Skeletal muscle tissue (tissue), 3 donors: ENCODE measurements at regions not wholly inside any gene's neighbourhood (a gene's known extent, or its start where the extent isn't known, plus 50 kb on each side); places are given as distances from the start of the nearest gene placed in this dataset.

Source experiments
- H3K27ac ChIP-seq: one replicate; pipeline ENCODE4 v1.7.0; 2013; ENCODE audit warnings: mild to moderate bottlenecking, low read depth, low read length, inconsistent platforms
- H3K27me3 ChIP-seq, 3 donors: one replicate each; pipeline ENCODE4 v1.7.0; 2013; ENCODE audit warnings: low read length in 3 of 3; ENCODE audit not compliant: control insufficient read depth in 3 of 3, insufficient read depth in 3 of 3
- H3K36me3 ChIP-seq, 3 donors: one replicate each; pipeline ENCODE4 v1.7.0; 2013; ENCODE audit warnings: low read length in 3 of 3; ENCODE audit not compliant: control insufficient read depth in 3 of 3, insufficient read depth in 3 of 3
- H3K4me1 ChIP-seq, 3 donors: one replicate each; pipeline ENCODE4 v1.7.0; 2013; ENCODE audit warnings: low read length in 3 of 3, mild to moderate bottlenecking in 3 of 3; ENCODE audit not compliant: control insufficient read depth in 3 of 3, insufficient read depth in 3 of 3
- H3K4me3 ChIP-seq, 3 donors: one replicate each; pipeline ENCODE4 v1.7.0; 2013; ENCODE audit warnings: low read length in 3 of 3
- H3K9ac ChIP-seq, 3 donors: one replicate each; pipeline ENCODE4 v1.7.0; 2013; ENCODE audit warnings: low read length in 3 of 3, mild to moderate bottlenecking in 3 of 3, moderate library complexity in 2 of 3, low read depth in 1 of 3
- H3K9me3 ChIP-seq, 3 donors: one replicate each; pipeline ENCODE4 v1.7.0; 2013; ENCODE audit warnings: low read length in 3 of 3; ENCODE audit not compliant: control insufficient read depth in 3 of 3
- donor health status: Osteomylitis.

DNA sequence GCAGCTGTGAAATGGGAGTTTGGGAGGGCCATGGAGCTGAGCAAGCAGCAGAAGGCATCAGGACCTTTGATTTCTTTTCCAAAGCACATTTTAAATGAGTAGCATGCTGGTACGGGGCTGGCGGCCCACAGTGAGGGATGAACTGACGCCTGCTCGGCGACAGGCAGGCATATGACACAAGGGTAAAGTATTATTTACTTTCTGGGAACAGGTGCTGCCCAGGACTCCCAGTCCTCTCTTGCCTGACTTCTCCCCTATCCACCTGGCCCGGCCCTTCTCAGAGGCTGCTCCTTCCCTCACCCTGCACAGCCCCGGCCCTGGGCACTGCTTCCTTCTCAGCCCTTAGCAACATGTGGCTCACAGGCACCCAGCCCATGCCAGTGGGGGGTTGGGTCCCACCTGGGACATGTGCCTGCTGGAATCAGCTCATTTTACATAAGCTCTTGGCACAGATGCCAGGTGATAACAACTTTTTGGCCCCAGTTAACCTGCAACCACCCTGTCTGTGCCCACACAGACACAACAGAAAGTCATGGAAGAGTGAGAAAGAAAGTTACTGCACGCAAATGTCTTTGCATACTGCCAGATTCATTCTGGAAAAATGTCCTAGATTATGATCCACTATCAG lies 112.3 kb upstream of the GADD45A start:
- H3K36me3 ChIP-seq: no peaks in the 10 kb centered on the region
- H3K4me1 ChIP-seq: peaks cover 31 to 44% (median 36%) of the 10 kb centered on the region in 3 donors
- no peaks in the 10 kb centered on the region for H3K27me3 ChIP-seq
- H3K27ac ChIP-seq: peak overlapping the region; percentile 85
- H3K9ac ChIP-seq: peak overlapping the region; percentile 9 to 73 (median 51)
- peak overlapping the region; percentile 11 to 42 (median 29) for H3K4me3 ChIP-seq
- no peaks in the 10 kb centered on the region for H3K9me3 ChIP-seq

DNA sequence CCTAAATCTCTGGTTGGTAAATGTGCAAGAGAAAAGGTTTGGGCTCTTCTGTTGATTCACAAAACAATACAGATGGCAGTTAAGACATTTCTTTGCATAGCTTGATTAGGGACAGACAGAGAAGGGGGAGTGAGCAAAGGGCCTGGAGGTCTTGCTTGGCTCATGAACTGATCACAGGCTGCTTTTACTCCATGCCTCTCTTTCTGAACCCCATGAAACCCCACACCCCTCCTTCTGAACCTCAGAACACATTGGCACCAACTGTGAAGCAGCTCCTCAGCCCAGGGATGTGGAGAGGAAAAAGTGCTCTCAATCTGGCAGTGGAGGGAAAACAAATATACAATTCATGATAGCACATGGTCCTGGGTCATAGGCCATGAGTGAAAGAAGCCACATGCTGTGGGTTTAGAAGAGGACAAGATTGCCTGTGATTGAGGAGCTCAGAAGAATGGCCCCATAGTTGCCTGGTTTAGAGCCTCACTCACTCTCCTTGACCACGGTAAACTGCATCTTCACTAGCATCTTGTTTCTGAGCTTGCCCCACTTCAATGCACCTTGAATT lies 111.6 kb upstream of the GADD45A start:
- H3K4me3 ChIP-seq: no peak overlapping the region
- H3K9me3 ChIP-seq: no peaks in the 10 kb centered on the region
- no peaks in the 10 kb centered on the region for H3K36me3 ChIP-seq
- peak overlapping the region; percentile 85 for H3K27ac ChIP-seq
- no peaks in the 10 kb centered on the region for H3K27me3 ChIP-seq
- peaks cover 31 to 44% (median 36%) of the 10 kb centered on the region in 3 donors for H3K4me1 ChIP-seq
- H3K9ac ChIP-seq: peak overlapping the region; percentile 2 to 73 (median 44)

DNA sequence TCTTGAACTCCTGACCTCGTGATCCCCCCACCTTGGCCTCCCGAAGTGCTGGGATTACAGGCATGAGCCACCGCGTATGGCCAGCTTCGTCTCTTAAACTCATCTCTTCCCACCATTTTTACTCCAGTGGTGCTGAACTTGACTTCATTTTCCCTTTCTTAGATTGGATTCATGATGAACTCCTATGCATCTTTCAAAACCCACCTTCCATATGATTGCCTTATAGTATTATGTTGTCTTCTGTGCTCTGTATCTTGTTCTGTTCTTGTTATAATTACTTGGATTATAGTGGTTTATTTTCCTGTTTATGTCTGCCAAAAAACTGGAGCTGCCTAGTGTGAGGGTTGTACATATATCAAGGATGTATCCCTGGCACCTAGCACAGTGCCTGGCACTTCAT lies 110.8 kb upstream of the GADD45A start:
- Histone ChIP-seq H3K36me3 (no peaks in the 10 kb centered on the region), H3K9ac (no peak overlapping the region), H3K4me3 (no peak overlapping the region), H3K4me1 (peaks cover 33 to 48% (median 36%) of the 10 kb centered on the region in 3 donors), H3K9me3 (no peaks in the 10 kb centered on the region), H3K27ac (no peak overlapping the region), H3K27me3 (no peaks in the 10 kb centered on the region)

DNA sequence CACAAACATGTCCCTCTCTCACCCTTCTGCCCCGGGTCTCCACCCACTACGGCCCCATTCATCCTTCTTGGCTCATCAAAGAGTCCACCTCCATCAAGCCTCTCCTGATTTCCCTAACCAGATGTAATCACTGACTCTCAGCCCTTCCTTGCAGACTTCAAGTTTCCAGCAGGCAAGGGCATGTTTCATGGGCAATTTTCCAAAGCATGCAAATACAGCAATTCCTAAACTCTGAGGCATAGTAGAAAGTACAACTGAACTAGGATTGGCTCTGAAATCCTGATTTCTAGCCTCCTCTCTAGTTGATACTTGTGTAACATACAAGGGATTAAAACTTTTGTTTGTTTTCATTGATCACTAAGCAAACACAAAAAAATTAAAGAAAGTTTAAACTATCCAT lies 109.1 kb upstream of the GADD45A start:
- H3K9ac ChIP-seq: no peak overlapping the region
- H3K9me3 ChIP-seq: no peaks in the 10 kb centered on the region
- H3K27ac ChIP-seq: no peak overlapping the region
- no peak overlapping the region for H3K4me3 ChIP-seq
- peaks cover 28 to 37% (median 29%) of the 10 kb centered on the region in 3 donors for H3K4me1 ChIP-seq
- H3K36me3 ChIP-seq: no peaks in the 10 kb centered on the region
- no peaks in the 10 kb centered on the region for H3K27me3 ChIP-seq

DNA sequence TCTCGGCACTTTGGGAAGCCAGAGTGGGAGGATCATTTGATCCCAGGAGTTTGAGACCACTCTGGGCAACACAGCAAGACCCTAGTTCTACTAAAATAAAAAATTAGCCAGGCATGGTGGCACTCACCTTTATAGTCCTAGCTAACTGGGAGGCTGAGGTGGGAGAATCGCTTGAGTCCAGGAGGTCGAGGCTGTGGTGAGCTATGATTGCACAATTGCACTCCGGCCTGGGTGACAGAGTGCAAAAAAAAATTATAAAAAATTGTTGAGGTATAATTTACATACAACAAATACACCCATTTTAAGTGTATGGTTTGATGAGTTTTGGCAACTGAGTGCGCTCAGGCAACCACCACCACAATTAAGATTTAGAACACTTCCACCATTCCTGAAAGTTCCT lies 108.5 kb upstream of the GADD45A start:
- Histone ChIP-seq H3K4me3 (no peak overlapping the region), H3K9me3 (no peaks in the 10 kb centered on the region), H3K9ac (no peak overlapping the region), H3K27ac (no peak overlapping the region), H3K27me3 (no peaks in the 10 kb centered on the region), H3K36me3 (no peaks in the 10 kb centered on the region), H3K4me1 (peaks cover 26 to 37% (median 29%) of the 10 kb centered on the region in 3 donors)

DNA sequence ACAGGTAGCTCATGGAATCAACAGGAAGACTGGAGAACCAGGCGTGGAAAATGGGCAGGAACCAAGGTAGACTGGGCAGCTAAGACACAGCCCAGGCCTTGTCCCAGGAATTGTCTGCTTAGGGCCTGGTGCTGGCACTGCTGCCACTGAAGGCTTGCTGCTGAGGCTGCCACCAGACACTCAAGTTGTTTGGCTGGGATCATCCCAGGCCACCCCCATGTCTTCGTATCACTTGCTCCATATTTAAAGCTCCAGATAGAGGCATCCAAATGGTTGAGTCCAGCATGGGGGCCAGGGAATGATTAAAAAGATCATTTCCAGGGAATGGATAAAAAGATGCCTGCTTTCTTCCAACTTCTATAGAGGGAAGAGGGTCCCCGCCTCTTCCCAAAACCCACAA lies 107.4 kb upstream of the GADD45A start:
- Histone ChIP-seq H3K27me3 (no peaks in the 10 kb centered on the region), H3K9ac (no peak overlapping the region)

DNA sequence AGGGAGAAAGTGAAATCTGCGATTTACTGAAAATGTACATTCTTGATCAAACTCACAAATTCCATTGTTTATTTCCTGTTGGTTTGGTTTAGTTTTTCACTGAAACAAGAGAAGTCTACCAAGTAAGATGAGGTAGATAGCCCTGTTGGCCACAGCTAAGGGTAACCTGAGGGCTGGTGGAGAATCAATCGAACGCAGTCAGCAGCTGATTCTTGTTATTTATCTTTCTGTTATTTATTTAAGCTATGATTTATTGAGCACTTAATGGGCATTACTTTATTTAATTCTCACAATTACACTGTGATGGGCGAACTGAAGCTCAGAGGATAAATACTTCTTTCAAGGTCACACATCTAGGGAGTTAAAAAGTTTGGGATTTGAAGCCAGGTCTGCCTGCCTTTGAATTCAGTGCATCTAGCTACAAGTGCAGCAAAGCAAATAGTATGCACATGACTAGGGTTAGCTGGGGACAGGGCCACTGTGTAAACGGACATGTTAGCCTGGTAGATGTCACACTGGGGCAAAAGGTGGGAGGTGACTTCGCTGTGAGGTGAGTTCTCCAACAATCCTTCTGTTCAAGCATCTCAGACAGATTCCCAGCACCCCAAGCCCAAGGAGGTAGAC lies 106.5 kb upstream of the GADD45A start:
- H3K27me3 ChIP-seq: no peaks in the 10 kb centered on the region
- no peak overlapping the region for H3K4me3 ChIP-seq
- no peak overlapping the region for H3K27ac ChIP-seq
- peaks cover 9 to 28% (median 16%) of the 10 kb centered on the region in 3 donors for H3K4me1 ChIP-seq
- no peak overlapping the region for H3K9ac ChIP-seq
- no peaks in the 10 kb centered on the region for H3K9me3 ChIP-seq
- no peaks in the 10 kb centered on the region for H3K36me3 ChIP-seq

More for the DNA sequence above, 107.4 kb upstream of the GADD45A start:
- H3K27ac ChIP-seq: no peak overlapping the region
- H3K9me3 ChIP-seq: no peaks in the 10 kb centered on the region
- no peaks in the 10 kb centered on the region for H3K36me3 ChIP-seq
- H3K4me1 ChIP-seq: peaks cover 15 to 30% (median 19%) of the 10 kb centered on the region in 3 donors
- H3K4me3 ChIP-seq: no peak overlapping the region

DNA sequence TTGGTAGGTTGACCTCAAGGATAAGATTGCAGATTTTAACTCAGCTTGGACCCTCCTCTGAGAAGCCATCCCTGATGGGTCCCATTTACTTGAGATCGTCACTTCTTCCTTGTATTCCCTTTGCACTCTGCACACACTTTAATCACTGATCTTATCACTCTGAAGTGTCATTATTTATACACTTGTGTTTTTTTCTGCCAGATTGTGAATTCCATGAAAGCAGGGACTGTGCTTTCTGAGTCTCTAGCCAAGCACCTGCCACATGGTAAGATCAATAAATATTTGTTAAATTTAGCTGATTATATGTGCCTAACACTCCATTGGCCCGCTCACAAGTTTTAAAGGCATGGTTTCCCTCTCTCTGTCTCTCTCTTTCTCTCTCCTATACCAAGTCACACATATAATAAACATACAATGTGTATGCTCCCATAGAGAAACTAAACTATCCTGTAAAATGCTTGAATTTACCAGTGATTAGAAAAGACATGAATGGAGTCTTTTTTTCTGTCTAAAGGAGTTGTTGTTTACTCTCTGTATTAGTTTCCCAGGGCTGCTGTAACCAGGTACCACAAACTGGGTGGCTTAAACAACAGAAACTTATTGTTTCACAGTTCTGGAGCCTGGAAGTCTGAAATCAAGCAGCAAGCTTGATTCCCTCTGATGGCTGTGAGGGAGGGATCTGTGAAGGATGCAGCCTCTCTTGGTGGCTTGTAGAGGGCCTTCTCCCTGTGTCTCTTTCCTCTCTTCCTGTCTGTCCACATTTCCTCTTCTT lies 105.2 kb upstream of the GADD45A start:
- H3K4me1 ChIP-seq: peaks cover 9 to 32% (median 16%) of the 10 kb centered on the region in 3 donors
- no peak overlapping the region for H3K9ac ChIP-seq
- H3K9me3 ChIP-seq: no peaks in the 10 kb centered on the region
- H3K27me3 ChIP-seq: no peaks in the 10 kb centered on the region
- H3K4me3 ChIP-seq: no peak overlapping the region
- H3K27ac ChIP-seq: no peak overlapping the region
- H3K36me3 ChIP-seq: no peaks in the 10 kb centered on the region

DNA sequence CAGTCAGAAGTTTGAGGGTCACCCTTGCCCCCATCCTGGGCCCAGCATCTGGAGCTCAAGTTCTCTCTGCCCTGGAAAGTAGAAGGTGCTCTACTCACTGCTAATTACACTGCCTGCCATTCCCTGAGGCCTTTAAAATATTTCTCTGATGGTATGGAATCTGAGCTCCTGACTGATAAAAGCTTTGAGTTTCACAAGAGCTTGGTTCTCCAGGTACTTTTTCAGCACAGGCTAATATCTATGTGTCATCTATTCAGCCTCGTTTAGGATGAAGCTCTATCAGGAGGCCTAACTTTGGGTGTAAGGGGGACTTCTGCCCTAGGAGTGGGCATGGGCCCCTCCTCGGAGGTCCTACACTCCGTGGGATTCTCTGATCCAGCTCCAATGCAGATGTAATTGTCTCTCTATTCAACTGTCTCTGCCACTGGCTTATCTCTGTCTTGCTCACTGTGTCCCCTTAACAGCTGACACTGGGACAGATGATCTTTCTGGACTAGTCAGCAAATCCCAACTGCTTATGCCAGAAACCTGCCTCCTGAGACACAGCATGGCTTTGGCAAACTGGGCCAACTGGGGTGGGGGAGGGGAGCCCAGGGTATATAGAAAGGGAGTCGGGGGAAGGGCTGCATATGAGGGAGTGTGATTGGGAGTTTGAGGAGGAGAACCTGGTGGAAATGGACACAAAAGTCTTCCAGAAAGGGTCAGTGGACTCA lies 104.2 kb upstream of the GADD45A start:
- no peaks in the 10 kb centered on the region for H3K36me3 ChIP-seq
- peaks cover 9 to 37% (median 16%) of the 10 kb centered on the region in 3 donors for H3K4me1 ChIP-seq

More for the DNA sequence above, 104.2 kb upstream of the GADD45A start:
- Histone ChIP-seq H3K4me3 (no peak overlapping the region), H3K9ac (no peak overlapping the region), H3K27ac (peak overlapping the region; percentile 28), H3K27me3 (no peaks in the 10 kb centered on the region), H3K9me3 (no peaks in the 10 kb centered on the region)
